ENCODE measurements at regions not wholly inside any gene's neighbourhood (a gene's known extent, or its start where the extent isn't known, plus 50 kb on each side); places are given as distances from the start of the nearest gene placed in this dataset.

- no peak for DNase-seq (ENCODE audit: low spot score)
Observed at GRCh38 chr15:70185251-70185711, 87.6 kb upstream of the TLE3 start.

- no peak for DNase-seq (ENCODE audit: low spot score)
Observed at GRCh38 chr15:70182858-70183695, 85.4 kb upstream of the TLE3 start.

- no peak for DNase-seq (ENCODE audit: low spot score)
Observed at GRCh38 chr15:70181626-70182255, 84.0 kb upstream of the TLE3 start.

- DNase-seq (ENCODE audit: low spot score) = no peak
Observed at GRCh38 chr15:70180186-70180875, 82.6 kb upstream of the TLE3 start.

- no peak for DNase-seq (ENCODE audit: low spot score)
Observed at GRCh38 chr15:70179309-70179892, 81.7 kb upstream of the TLE3 start.

GRCh38 chr15:70178335-70179084 is 80.8 kb upstream of the TLE3 start:
- DNase-seq (ENCODE audit: low spot score) = no peak

GRCh38 chr15:70172566-70173225 is 75.0 kb upstream of the TLE3 start:
- DNase-seq (ENCODE audit: low spot score) = no peak

GRCh38 chr15:70172124-70172523 is 74.4 kb upstream of the TLE3 start:
- no peak for DNase-seq (ENCODE audit: low spot score)

- no peak for DNase-seq (ENCODE audit: low spot score)
Observed at GRCh38 chr15:70171256-70171886, 73.7 kb upstream of the TLE3 start.

- no peak for DNase-seq (ENCODE audit: low spot score)
Observed at GRCh38 chr15:70170096-70170699, 72.5 kb upstream of the TLE3 start.

GRCh38 chr15:70169147-70169546 is 71.4 kb upstream of the TLE3 start:
- no peak for DNase-seq (ENCODE audit: low spot score)

GRCh38 chr15:70167155-70167554 is 69.4 kb upstream of the TLE3 start:
- DNase-seq (ENCODE audit: low spot score) = no peak

GRCh38 chr15:70166506-70167087 is 68.9 kb upstream of the TLE3 start:
- DNase-seq (ENCODE audit: low spot score) = no peak

GRCh38 chr15:70165716-70166284 is 68.1 kb upstream of the TLE3 start:
- DNase-seq (ENCODE audit: low spot score) = no peak

- no peak for DNase-seq (ENCODE audit: low spot score)
Observed at GRCh38 chr15:70164910-70165715, 67.4 kb upstream of the TLE3 start.

- no peak for DNase-seq (ENCODE audit: low spot score)
Observed at GRCh38 chr15:70164156-70164900, 66.6 kb upstream of the TLE3 start.

- no peak for DNase-seq (ENCODE audit: low spot score)
Observed at GRCh38 chr15:70160803-70161565, 63.3 kb upstream of the TLE3 start.

Data from CD4-positive, alpha-beta T cell treated with Interleukin-15 for 4 hours (primary cell).